Spleen (tissue), 11 donors: ENCODE measurements at regions not wholly inside any gene's neighbourhood (a gene's known extent, or its start where the extent isn't known, plus 50 kb on each side); places are given as distances from the start of the nearest gene placed in this dataset.

Experiments
- DNase-seq: peaks from one replicate; pipeline ENCODE4 v3.0.0-alpha.2; 2020
- H3K27ac ChIP-seq, 8 donors: fragments of 200-600 bp; sonication (generic) in 7 of 8; 1 replicate in 4 of 8; 2 replicates in 4 of 8; pipeline versions ENCODE4 v1.5.0 to v1.8.0; 2016 to 2021; ENCODE audit warnings: inconsistent platforms in 4 of 8, mild to moderate bottlenecking in 4 of 8, moderate library complexity in 1 of 8
- H3K27me3 ChIP-seq, 7 donors: fragments of 200-600 bp; sonication (generic) in 6 of 7; replicated peaks in 1 of 7; 1 replicate in 4 of 7; 2 replicates in 3 of 7; pipeline versions ENCODE4 v1.5.0 to v1.8.0; 2016 to 2021; ENCODE audit warnings: inconsistent platforms in 3 of 7, mild to moderate bottlenecking in 1 of 7
- H3K36me3 ChIP-seq, 6 donors: fragments of 200-600 bp; sonication (generic) in 5 of 6; 1 replicate in 4 of 6; 2 replicates in 2 of 6; pipeline versions ENCODE4 v1.5.0 to v1.8.0; 2016 to 2021; ENCODE audit warnings: inconsistent platforms in 2 of 6
- H3K4me1 ChIP-seq, 6 donors: fragments of 200-600 bp; sonication (generic) in 5 of 6; 1 replicate in 3 of 6; 2 replicates in 3 of 6; pipeline versions ENCODE4 v1.5.0 to v1.8.0; 2016 to 2021; ENCODE audit warnings: inconsistent platforms in 3 of 6
- H3K4me3 ChIP-seq, 8 donors: fragments of 200-600 bp; sonication (generic) in 7 of 8; 1 replicate in 4 of 8; 2 replicates in 4 of 8; pipeline versions ENCODE4 v1.5.0 to v1.8.0; 2016 to 2021; ENCODE audit warnings: inconsistent platforms in 4 of 8, mild to moderate bottlenecking in 4 of 8, moderate library complexity in 2 of 8
- H3K9me3 ChIP-seq, 8 donors: fragments of 200-600 bp; sonication (generic) in 7 of 8; 1 replicate in 4 of 8; 2 replicates in 4 of 8; pipeline versions ENCODE4 v1.5.0 to v1.8.0; 2016 to 2021; ENCODE audit warnings: inconsistent platforms in 4 of 8
- CTCF ChIP-seq, 11 experiments: fragments of 200-600 bp in 7 of 11; fragments of 450-650 bp in 4 of 11; sonication (generic) in 4 of 11; IDR thresholded peaks in 8 of 11; conservative IDR thresholded peaks in 3 of 11; 1 replicate in 7 of 11; 2 replicates in 4 of 11; pipeline versions ENCODE4 v1.4.0 to v1.8.0; 2016 to 2021; ENCODE audit warnings: antibody characterized with exemption in 11 of 11, inconsistent platforms in 4 of 11, mild to moderate bottlenecking in 1 of 11
- POLR2A ChIP-seq, 3 donors: fragments of 450-650 bp; IDR thresholded peaks; one replicate each; pipeline ENCODE4 v1.5.1; 2017; ENCODE audit warnings: antibody characterized with exemption in 3 of 3, mild to moderate bottlenecking in 1 of 3
- POLR2AphosphoS5 ChIP-seq, 3 donors: sonication (generic); formaldehyde crosslinking; IDR thresholded peaks; one replicate each; pipeline ENCODE4 v1.5.1; 2017; ENCODE audit warnings: antibody characterized with exemption in 3 of 3
- WGBS, 5 donors: extraction: QIAGEN DNeasy Blood & Tissue Kit in 3 of 5; methylation state at CpG; one replicate each; pipeline versions ENCODE4 v1.1.5 to v1.1.7; 2013 to 2018; 5-methylcytosine and 5-hydroxymethylcytosine counted together
- intact Hi-C: fragments of 100-400 bp; cut with DNase I; formaldehyde crosslinking; loops from one replicate; pipeline ENCODE4 v1.15.0; 2023; ENCODE audit warnings: low total_unique reads
- donor health status: healthy with polysubstance abuse.
- donor health status: DM: no; HTN: no; CAD: no; lungs with moderate emphysema.
- donor health status: DM: no; HTN: no; CAD: no.
- donor health status: Bipolar disorder and iron deficiency.
- donor health status: healthy.
- donor health status: DM: no; HTN: no; CAD: no.
- donor health status: DM: yes; HTN: yes; CAD: no.

- H3K36me3 ChIP-seq, result no peaks in the 10 kb centered on the region
- no peaks in the 10 kb centered on the region for H3K4me1 ChIP-seq
- H3K9me3 ChIP-seq, result peaks cover 0 to 9% (median 2%) of the 10 kb centered on the region in 8 donors
- no peak for DNase-seq
- TF ChIP-seq CTCF (IDR thresholded peaks at IDR 0.05 in 8 of 11, conservative IDR thresholded peaks at IDR 0.05 in 3 of 11) (no peak), POLR2AphosphoS5 (IDR thresholded peaks at IDR 0.05) (no peak), POLR2A (IDR thresholded peaks at IDR 0.05) (no peak)
- intact Hi-C loops, result no loop called here
- H3K4me3 ChIP-seq, result no peak overlapping the region
- 82 to 90% (median 86%) methylated on average over 4 of the region's 4 CpGs for WGBS, 5 donors
- H3K27me3 ChIP-seq, result peaks cover 0 to 7% (median 0%) of the 10 kb centered on the region in 7 donors
- no peak overlapping the region for H3K27ac ChIP-seq
Observed at GRCh38 chr18:25764777-25765176, 325.6 kb downstream of the SS18 start.

GRCh38 chr18:25759111-25759510 lies 331.3 kb downstream of the SS18 start:
- no peaks in the 10 kb centered on the region for H3K9me3 ChIP-seq
- no peaks in the 10 kb centered on the region for H3K4me1 ChIP-seq
- DNase-seq, result no peak
- no peaks in the 10 kb centered on the region for H3K36me3 ChIP-seq
- H3K27ac ChIP-seq, result no peak overlapping the region
- intact Hi-C loops, result no loop called here
- 51 to 69% (median 68%) methylated on average over 1 of the region's 1 CpG for WGBS, 5 donors
- H3K27me3 ChIP-seq, result peaks cover 0 to 7% (median 0%) of the 10 kb centered on the region in 7 donors
- no peak overlapping the region for H3K4me3 ChIP-seq
- no peak for TF ChIP-seq CTCF (IDR thresholded peaks at IDR 0.05 in 8 of 11, conservative IDR thresholded peaks at IDR 0.05 in 3 of 11)
- TF ChIP-seq POLR2AphosphoS5 (IDR thresholded peaks at IDR 0.05), result no peak
- TF ChIP-seq POLR2A (IDR thresholded peaks at IDR 0.05), result no peak

GRCh38 chr18:25743646-25744151 lies 346.7 kb downstream of the SS18 start:
- WGBS, 5 donors, result 69 to 85% (median 81%) methylated on average over 7 of the region's 7 CpGs
- no peaks in the 10 kb centered on the region for H3K36me3 ChIP-seq
- no peaks in the 10 kb centered on the region for H3K4me1 ChIP-seq
- no peak for DNase-seq
- H3K9me3 ChIP-seq, result peaks cover 0 to 16% (median 6%) of the 10 kb centered on the region in 8 donors
- peaks cover 0 to 4% (median 0%) of the 10 kb centered on the region in 7 donors for H3K27me3 ChIP-seq
- TF ChIP-seq CTCF (IDR thresholded peaks at IDR 0.05 in 8 of 11, conservative IDR thresholded peaks at IDR 0.05 in 3 of 11) (no peak), POLR2A (IDR thresholded peaks at IDR 0.05) (no peak), POLR2AphosphoS5 (IDR thresholded peaks at IDR 0.05) (no peak)
- intact Hi-C loops, result no loop called here
- no peak overlapping the region for H3K27ac ChIP-seq
- no peak overlapping the region for H3K4me3 ChIP-seq

- no peak overlapping the region for H3K4me3 ChIP-seq
- no peaks in the 10 kb centered on the region for H3K9me3 ChIP-seq
- no peaks in the 10 kb centered on the region for H3K4me1 ChIP-seq
- peaks cover 0 to 4% (median 0%) of the 10 kb centered on the region in 7 donors for H3K27me3 ChIP-seq
- no peaks in the 10 kb centered on the region for H3K36me3 ChIP-seq
- H3K27ac ChIP-seq, result no peak overlapping the region
- TF ChIP-seq POLR2A (IDR thresholded peaks at IDR 0.05), result no peak
- TF ChIP-seq CTCF (IDR thresholded peaks at IDR 0.05 in 8 of 11, conservative IDR thresholded peaks at IDR 0.05 in 3 of 11), result no peak
- no peak for TF ChIP-seq POLR2AphosphoS5 (IDR thresholded peaks at IDR 0.05)
- intact Hi-C loops, result no loop called here
- no peak for DNase-seq
- 80 to 94% (median 82%) methylated on average over 2 of the region's 2 CpGs for WGBS, 5 donors
Observed at GRCh38 chr18:25739376-25739775, 351.0 kb downstream of the SS18 start.
